Hepatocyte (in vitro differentiated cells): ENCODE measurements at regions not wholly inside any gene's neighbourhood (a gene's known extent, or its start where the extent isn't known, plus 50 kb on each side); places are given as distances from the start of the nearest gene placed in this dataset.

Experiments used
- DNase-seq: peaks from one replicate; pipeline ENCODE4 v3.0.0-alpha.2; 2016; ENCODE audit warnings: low spot score
- H2AFZ ChIP-seq: fragments of 200-600 bp; sonication (generic); 2 replicates; pipeline ENCODE4 v1.6.0; 2016; ENCODE audit warnings: antibody characterized with exemption, mild to moderate bottlenecking
- H3K27ac ChIP-seq: fragments of 200-600 bp; sonication (generic); 2 replicates; pipeline ENCODE4 v1.5.1; 2016; ENCODE audit warnings: mild to moderate bottlenecking
- H3K27me3 ChIP-seq: fragments of 200-600 bp; sonication (generic); 2 replicates; pipeline ENCODE4 v1.6.1; 2016
- H3K36me3 ChIP-seq: fragments of 200-600 bp; sonication (generic); replicated peaks from 2 replicates; pipeline ENCODE4 v1.5.1; 2016; ENCODE audit warnings: low read depth; ENCODE audit not compliant: insufficient read depth
- H3K4me1 ChIP-seq: fragments of 200-600 bp; sonication (generic); 2 replicates; pipeline ENCODE4 v1.5.1; 2016; ENCODE audit warnings: mild to moderate bottlenecking, moderate library complexity; ENCODE audit not compliant: insufficient read depth
- H3K4me2 ChIP-seq: fragments of 200-600 bp; sonication (generic); 2 replicates; pipeline ENCODE4 v1.6.0; 2016
- H3K4me3 ChIP-seq: fragments of 200-600 bp; sonication (generic); 2 replicates; pipeline ENCODE4 v1.5.1; 2016; ENCODE audit warnings: mild to moderate bottlenecking
- H3K79me2 ChIP-seq: fragments of 200-600 bp; sonication (generic); 2 replicates; pipeline ENCODE4 v1.6.0; 2017; ENCODE audit warnings: mild to moderate bottlenecking
- H3K9me2 ChIP-seq: fragments of 200-600 bp; sonication (generic); replicated peaks from 2 replicates; pipeline ENCODE4 v1.6.0; 2017; ENCODE audit warnings: mild to moderate bottlenecking; ENCODE audit not compliant: insufficient read depth
- H3K9me3 ChIP-seq: fragments of 200-600 bp; sonication (generic); 2 replicates; pipeline ENCODE4 v1.5.1; 2016; ENCODE audit warnings: low read depth, mild to moderate bottlenecking
- H4K20me1 ChIP-seq: fragments of 200-600 bp; sonication (generic); 2 replicates; pipeline ENCODE4 v1.6.0; 2016; ENCODE audit warnings: mild to moderate bottlenecking; ENCODE audit not compliant: insufficient read depth, poor library complexity, severe bottlenecking
- CTCF ChIP-seq: fragments of 200-600 bp; sonication (generic); IDR thresholded peaks from 2 replicates; pipeline ENCODE4 v1.5.1; 2016; ENCODE audit warnings: antibody characterized with exemption, mild to moderate bottlenecking; ENCODE audit not compliant: poor library complexity
- EZH2 ChIP-seq: fragments of 200-600 bp; sonication (generic); IDR thresholded peaks from 2 replicates; pipeline ENCODE4 v1.6.1; 2016; ENCODE audit warnings: antibody characterized with exemption, mild to moderate bottlenecking, borderline replicate concordance
- EZH2phosphoT487 ChIP-seq: fragments of 200-600 bp; sonication (generic); IDR thresholded peaks from one replicate; pipeline ENCODE4 v1.6.1; 2018; ENCODE audit warnings: antibody characterized with exemption, mild to moderate bottlenecking, low read depth, moderate library complexity; ENCODE audit not compliant: unreplicated experiment, severe bottlenecking
- WGBS: methylation state at CpG from one replicate; pipeline ENCODE4 v1.1.6; 2016; ENCODE audit warnings: low lambda C conversion rate; ENCODE audit errors: missing lambda C conversion rate; 5-methylcytosine and 5-hydroxymethylcytosine counted together

GRCh38 chr13:111625526-111626315 is 305.3 kb downstream of the TEX29 start:
- TF ChIP-seq EZH2 (no peak), CTCF (no peak), EZH2phosphoT487 (no peak)
- no peaks in the 10 kb centered on the region for H3K9me2 ChIP-seq
- no peak for DNase-seq
- H3K27ac ChIP-seq = no peak overlapping the region
- no peak overlapping the region for H3K4me2 ChIP-seq
- no peak overlapping the region for H3K4me3 ChIP-seq
- no peaks in the 10 kb centered on the region for H3K79me2 ChIP-seq
- no peaks in the 10 kb centered on the region for H3K9me3 ChIP-seq
- H3K4me1 ChIP-seq = no peaks in the 10 kb centered on the region
- H3K36me3 ChIP-seq = no peaks in the 10 kb centered on the region
- peaks cover 13% of the 10 kb centered on the region for H3K27me3 ChIP-seq
- no peak overlapping the region for H2AFZ ChIP-seq
- H4K20me1 ChIP-seq = no peaks in the 10 kb centered on the region
- WGBS = 89% methylated on average over 13 of the region's 13 CpGs

DNA sequence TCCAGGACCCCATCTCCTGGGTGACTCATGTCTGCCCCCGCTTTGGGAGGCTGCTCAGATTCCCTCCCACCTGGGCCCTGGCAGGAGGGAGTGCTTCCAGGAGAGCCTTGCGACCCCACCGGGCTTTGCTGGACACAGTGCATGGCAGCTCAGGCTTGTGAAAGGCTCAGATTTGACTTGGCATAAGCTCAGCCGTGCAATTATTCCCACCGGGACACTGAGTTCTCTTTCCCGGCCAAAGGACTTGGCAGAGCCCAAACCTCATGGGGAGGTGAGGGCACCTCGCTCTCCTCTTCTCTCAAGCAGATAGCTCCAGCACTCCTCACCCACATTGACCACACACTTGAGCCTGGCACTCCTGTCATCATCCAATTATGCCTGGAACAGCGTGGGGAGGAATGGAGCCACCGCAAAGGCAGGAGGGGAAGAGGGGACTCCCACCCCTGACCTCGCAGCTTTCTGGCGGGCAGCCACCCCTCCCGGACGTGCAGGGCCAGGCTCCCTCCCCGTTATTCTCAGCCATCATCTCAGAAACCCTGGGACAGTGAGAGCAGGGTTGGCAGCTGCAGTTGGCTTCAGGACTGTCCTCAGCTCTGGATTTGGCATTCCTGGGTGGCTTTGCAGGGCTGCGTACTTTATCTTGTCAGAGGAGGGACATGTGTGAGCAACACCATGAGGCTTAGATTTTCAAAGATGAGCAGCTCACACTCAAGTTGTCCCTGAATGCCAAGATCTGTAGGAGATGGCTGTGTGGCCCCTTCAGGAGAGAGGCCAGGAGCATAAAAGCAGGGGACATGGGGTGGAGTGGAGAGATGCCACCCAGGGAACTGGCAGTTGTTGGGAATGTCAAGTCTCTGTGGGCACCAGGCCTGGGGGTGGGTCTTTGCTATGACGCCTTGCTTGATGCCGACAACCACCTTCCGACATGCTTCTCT is 306.2 kb downstream of the TEX29 start:
- Histone ChIP-seq H2AFZ (no peak overlapping the region), H4K20me1 (no peaks in the 10 kb centered on the region), H3K27me3 (peaks cover 15% of the 10 kb centered on the region), H3K9me3 (no peaks in the 10 kb centered on the region), H3K36me3 (no peaks in the 10 kb centered on the region), H3K27ac (no peak overlapping the region), H3K9me2 (no peaks in the 10 kb centered on the region), H3K4me3 (no peak overlapping the region), H3K4me2 (no peak overlapping the region), H3K4me1 (no peaks in the 10 kb centered on the region), H3K79me2 (no peaks in the 10 kb centered on the region)
- DNase-seq = no peak
- WGBS = 90% methylated on average over 18 of the region's 18 CpGs
- no peak for TF ChIP-seq EZH2
- TF ChIP-seq CTCF = no peak
- TF ChIP-seq EZH2phosphoT487 = no peak

GRCh38 chr13:111627596-111627995 is 307.2 kb downstream of the TEX29 start:
- no peak for DNase-seq
- H3K36me3 ChIP-seq = no peaks in the 10 kb centered on the region

More at GRCh38 chr13:111627596-111627995, 307.2 kb downstream of the TEX29 start:
- no peak overlapping the region for H3K4me3 ChIP-seq
- H3K4me2 ChIP-seq = no peak overlapping the region
- H3K27ac ChIP-seq = no peak overlapping the region
- no peaks in the 10 kb centered on the region for H3K9me2 ChIP-seq
- 81% methylated on average over 13 of the region's 13 CpGs for WGBS
- TF ChIP-seq EZH2 (no peak), EZH2phosphoT487 (no peak), CTCF (no peak)
- no peaks in the 10 kb centered on the region for H3K9me3 ChIP-seq
- H4K20me1 ChIP-seq = no peaks in the 10 kb centered on the region
- H3K4me1 ChIP-seq = no peaks in the 10 kb centered on the region
- no peaks in the 10 kb centered on the region for H3K79me2 ChIP-seq
- H2AFZ ChIP-seq = no peak overlapping the region
- H3K27me3 ChIP-seq = peaks cover 15% of the 10 kb centered on the region
